ENCODE measurements at regions not wholly inside any gene's neighbourhood (a gene's known extent, or its start where the extent isn't known, plus 50 kb on each side); places are given as distances from the start of the nearest gene placed in this dataset.

DNA sequence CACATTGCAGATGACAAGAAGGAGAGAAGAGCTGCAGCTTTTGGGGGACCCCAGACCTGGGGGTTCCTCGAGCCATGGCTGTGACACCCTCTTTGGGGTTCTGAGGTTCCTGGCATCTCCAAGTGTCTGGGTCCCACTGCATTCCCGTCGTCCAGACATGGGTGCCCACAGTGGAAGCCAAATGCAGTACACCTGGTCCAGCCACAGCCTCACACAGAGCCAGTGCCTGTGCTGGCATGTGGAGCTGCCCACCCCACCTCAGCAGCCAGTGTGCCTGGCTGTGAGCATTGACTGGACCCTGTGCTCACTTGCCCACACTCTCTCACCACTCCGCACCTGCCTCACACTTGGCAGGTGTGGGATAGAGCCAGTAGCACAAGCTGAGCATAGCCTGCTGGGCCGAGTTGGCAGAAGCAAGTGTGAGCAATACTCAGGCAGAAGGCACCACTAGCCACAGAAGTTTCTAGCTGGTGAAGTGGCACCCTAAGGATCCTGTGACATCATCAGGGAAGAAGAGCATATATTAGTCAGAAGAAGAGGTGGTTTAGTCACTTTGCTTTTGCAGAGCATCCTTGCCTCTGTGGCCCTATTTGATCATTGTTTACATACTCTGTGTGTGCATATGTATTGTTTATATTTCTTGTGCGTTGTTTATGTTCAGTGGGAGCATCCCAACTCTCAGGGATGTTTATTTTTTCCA is 65.0 kb upstream of the MAGEB2 start:
- TF ChIP-seq GATA1 (IDR thresholded peaks at IDR 0.05; ENCODE audit: low read depth, low read length): no peak
- no peak for TF ChIP-seq POLR2A (IDR thresholded peaks at IDR 0.05; ENCODE audit: low read length)
- DNase-seq: no peak

DNA sequence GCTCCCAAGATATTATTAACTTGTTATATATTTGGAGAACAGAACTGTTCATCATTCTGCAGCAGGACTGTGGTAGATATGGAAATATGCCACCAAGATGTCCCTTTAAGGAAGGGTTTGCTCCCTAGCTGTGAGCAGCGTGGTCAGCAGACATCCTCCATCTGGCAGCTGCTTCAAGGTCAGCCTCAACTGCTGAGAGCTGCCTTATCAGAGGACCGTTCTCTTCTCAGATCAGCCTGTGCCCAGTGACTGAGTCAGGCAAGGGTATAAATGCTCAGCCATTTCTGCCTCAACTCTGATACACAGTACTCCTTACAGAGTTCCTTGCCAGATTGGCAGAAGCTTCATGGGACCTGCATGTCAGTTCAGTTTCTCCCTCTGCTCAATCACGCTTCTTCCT is 63.4 kb upstream of the MAGEB2 start:
- DNase-seq: no peak
- TF ChIP-seq POLR2A (IDR thresholded peaks at IDR 0.05; ENCODE audit: low read length): no peak
- TF ChIP-seq GATA1 (IDR thresholded peaks at IDR 0.05; ENCODE audit: low read depth, low read length): no peak

DNA sequence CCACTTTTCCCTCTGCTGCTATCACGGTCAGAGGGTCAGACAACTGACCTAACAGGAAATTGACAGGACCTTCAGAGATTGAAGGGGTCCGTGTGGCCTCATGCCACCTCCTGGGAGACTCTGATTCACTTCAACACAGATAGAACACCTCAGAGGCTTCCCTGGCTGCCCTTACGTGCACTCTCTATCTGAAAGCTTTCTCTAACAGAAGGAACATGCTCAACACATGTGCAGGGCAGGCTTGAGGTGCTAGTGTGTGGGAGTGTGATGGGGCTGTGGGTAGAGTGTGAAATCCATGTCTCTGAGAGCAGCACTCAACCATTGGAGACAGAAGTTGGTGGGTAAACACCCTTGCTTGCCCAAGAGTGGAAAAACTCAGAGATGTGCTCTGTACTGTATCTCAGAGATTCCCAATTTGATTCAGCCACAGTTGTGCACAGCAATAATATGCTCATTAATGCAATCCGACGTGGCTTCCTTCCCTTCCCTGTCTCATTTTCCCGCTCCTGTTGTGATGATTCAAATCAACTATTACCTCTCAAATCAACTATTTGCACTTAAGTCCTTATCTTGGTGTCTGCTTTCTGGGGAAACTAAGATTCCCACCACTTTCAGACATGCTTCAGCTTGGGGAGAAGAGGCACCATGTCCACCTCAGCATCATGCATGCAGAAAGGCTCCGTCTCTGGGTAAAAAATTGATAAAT is 62.0 kb upstream of the MAGEB2 start:
- TF ChIP-seq POLR2A (IDR thresholded peaks at IDR 0.05; ENCODE audit: low read length): no peak
- no peak for TF ChIP-seq GATA1 (IDR thresholded peaks at IDR 0.05; ENCODE audit: low read depth, low read length)
- no peak for DNase-seq

DNA sequence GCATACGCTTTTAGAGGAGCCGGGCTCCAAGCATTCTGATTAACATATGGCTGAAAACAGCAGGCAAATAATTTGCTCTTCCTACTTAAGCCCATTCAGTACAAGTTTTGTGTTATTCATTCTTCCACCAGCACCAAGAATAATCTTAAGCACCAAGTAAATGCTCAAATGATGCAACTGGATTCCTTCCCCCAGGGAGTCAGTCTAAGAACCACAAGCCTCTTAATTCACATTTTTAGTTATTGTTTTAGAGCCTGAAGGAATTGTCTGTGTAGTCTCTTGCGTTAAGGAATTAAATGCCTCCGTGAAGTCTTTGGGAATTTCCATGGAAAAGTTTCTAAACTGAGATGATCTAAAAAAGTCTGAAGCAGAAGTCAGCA is 61.5 kb upstream of the MAGEB2 start:
- TF ChIP-seq GATA1 (IDR thresholded peaks at IDR 0.05; ENCODE audit: low read depth, low read length) (no peak), POLR2A (IDR thresholded peaks at IDR 0.05; ENCODE audit: low read length) (no peak)

DNA sequence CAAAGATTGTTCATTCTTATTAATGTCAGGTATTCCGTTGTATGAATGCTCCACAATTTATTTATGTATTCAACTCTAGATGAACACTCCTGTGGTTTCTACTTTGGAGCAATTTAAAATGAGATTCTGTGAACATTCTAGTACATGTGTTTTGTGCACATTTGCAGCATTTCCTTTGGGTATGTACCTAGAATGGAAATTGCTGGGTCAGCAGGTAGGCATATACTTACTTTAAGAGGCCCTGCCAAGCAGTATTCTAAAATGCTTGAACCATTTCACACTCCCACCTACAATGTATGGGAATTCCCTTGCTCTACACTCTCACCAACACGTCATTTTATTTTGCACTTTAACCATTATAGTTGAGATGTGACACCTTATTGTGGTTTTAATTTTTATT is 59.4 kb upstream of the MAGEB2 start:
- TF ChIP-seq GATA1 (IDR thresholded peaks at IDR 0.05; ENCODE audit: low read depth, low read length) (no peak), POLR2A (IDR thresholded peaks at IDR 0.05; ENCODE audit: low read length) (no peak)
- no peak for DNase-seq

More for the DNA sequence above, 61.5 kb upstream of the MAGEB2 start:
- no peak for DNase-seq

DNA sequence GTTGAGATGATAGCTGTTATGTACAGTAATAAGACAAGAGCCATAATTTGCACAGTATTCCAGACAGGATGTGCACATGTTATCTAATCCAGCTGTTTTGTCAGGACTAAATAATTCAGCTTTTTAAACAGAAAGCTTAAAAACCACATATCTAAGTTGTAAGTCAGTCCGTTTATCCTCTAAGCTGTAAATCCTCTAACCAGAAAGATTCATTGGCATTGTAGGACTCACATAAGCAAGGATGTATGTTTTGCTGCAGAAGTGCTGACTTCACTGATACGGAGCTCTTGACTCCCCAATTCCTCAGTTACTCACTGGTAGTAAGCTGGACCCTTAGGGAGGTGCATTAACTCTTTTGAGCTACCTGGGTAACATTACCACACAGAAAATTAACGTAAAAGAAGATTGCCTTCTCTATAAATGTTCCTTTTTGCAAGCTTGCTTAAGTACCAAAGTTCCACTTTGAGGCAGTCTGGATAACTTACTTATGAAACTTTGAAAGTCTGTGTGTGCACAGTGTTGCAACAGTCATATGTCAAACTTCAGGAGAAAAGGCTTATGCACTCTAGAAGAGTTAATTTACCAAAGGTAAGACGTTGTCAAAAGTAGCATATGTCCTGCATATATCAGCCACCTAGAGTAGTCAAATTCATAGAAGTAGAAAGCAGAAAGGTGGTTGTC is 58.3 kb upstream of the MAGEB2 start:
- DNase-seq: no peak
- no peak for TF ChIP-seq POLR2A (IDR thresholded peaks at IDR 0.05; ENCODE audit: low read length)
- TF ChIP-seq GATA1 (IDR thresholded peaks at IDR 0.05; ENCODE audit: low read depth, low read length): no peak

DNA sequence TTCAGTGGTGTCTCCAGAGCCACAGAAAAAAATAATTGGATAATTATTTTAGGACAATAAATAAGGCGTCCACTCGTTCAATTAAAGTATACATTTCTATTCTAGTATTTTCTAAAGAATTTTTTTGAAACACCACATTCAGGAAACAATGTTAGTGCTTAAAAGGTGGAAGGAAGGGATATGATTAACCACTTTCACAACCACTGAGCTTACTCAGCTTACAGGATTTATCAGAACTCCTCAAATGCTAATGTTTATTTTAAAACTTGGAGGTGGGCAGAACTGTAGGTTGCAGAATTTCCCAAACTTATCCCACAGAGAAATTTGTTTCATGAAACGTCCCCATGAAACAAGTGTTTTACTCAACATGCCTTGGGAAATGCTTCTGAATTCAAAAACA is 54.3 kb upstream of the MAGEB2 start:
- TF ChIP-seq POLR2A (IDR thresholded peaks at IDR 0.05; ENCODE audit: low read length) (no peak), GATA1 (IDR thresholded peaks at IDR 0.05; ENCODE audit: low read depth, low read length) (no peak)
- DNase-seq: no peak

All from erythroblast (primary cell).